GM23338 (cell line): ENCODE measurements at regions not wholly inside any gene's neighbourhood (a gene's known extent, or its start where the extent isn't known, plus 50 kb on each side); places are given as distances from the start of the nearest gene placed in this dataset.

Experiments used
- ATAC-seq: fragments of 200-7000 bp; cut with Tn5 transposase; 3 replicates; pipeline ENCODE4 v1.9.1; 2020
- DNase-seq: peaks from one replicate; pipeline ENCODE4 v3.0.0-alpha.2; 2015; ENCODE audit warnings: low spot score
- H2AFZ ChIP-seq: fragments of 200-600 bp; sonication (generic); 2 replicates; pipeline ENCODE4 v1.8.0; 2016; ENCODE audit warnings: antibody characterized with exemption, mild to moderate bottlenecking, moderate library complexity
- H3F3A ChIP-seq: fragments of 200-600 bp; sonication (generic); replicated peaks from 2 replicates; pipeline ENCODE4 v1.8.0; 2017; ENCODE audit warnings: antibody characterized with exemption, mixed run types, low read depth
- H3K27ac ChIP-seq: fragments of 200-600 bp; sonication (generic); 2 replicates; pipeline ENCODE4 v1.6.1; 2016; ENCODE audit warnings: low read depth
- H3K27me3 ChIP-seq: fragments of 200-600 bp; sonication (generic); 2 replicates; pipeline ENCODE4 v1.8.0; 2016; ENCODE audit warnings: mild to moderate bottlenecking, mixed run types, moderate library complexity; ENCODE audit not compliant: insufficient read depth
- H3K36me3 ChIP-seq: fragments of 200-600 bp; sonication (generic); 2 replicates; pipeline ENCODE4 v1.8.0; 2016; ENCODE audit warnings: mild to moderate bottlenecking; ENCODE audit not compliant: insufficient read depth
- H3K4me1 ChIP-seq: fragments of 200-600 bp; sonication (generic); 2 replicates; pipeline ENCODE4 v1.8.0; 2016; ENCODE audit warnings: mild to moderate bottlenecking, moderate library complexity; ENCODE audit not compliant: insufficient read depth
- H3K4me2 ChIP-seq: fragments of 200-600 bp; sonication (generic); 2 replicates; pipeline ENCODE4 v1.7.1; 2017; ENCODE audit warnings: mixed run types
- H3K4me3 ChIP-seq: fragments of 200-600 bp; sonication (generic); 2 replicates; pipeline ENCODE4 v1.6.1; 2016; ENCODE audit warnings: mixed run types
- H3K79me2 ChIP-seq: fragments of 200-600 bp; sonication (generic); replicated peaks from 2 replicates; pipeline ENCODE4 v1.8.0; 2017; ENCODE audit warnings: mild to moderate bottlenecking; ENCODE audit not compliant: insufficient read depth
- H3K9me2 ChIP-seq: fragments of 200-600 bp; sonication (generic); 2 replicates; pipeline ENCODE4 v1.8.0; 2017; ENCODE audit not compliant: insufficient read depth
- H4K20me1 ChIP-seq: fragments of 200-600 bp; sonication (generic); replicated peaks from 2 replicates; pipeline ENCODE4 v1.8.0; 2017; ENCODE audit warnings: mild to moderate bottlenecking; ENCODE audit not compliant: insufficient read depth
- H3K27ac Mint-ChIP-seq: 2 replicates; pipeline ENCODE4 v1.8.0; 2020; ENCODE audit warnings: inconsistent platforms, mild to moderate bottlenecking, moderate library complexity, mixed read lengths
- H3K27me3 Mint-ChIP-seq: 3 replicates; pipeline ENCODE4 v1.8.0; 2022; ENCODE audit warnings: low read depth, mild to moderate bottlenecking, moderate library complexity, mixed read lengths, inconsistent platforms; ENCODE audit not compliant: insufficient read depth, poor library complexity
- H3K36me3 Mint-ChIP-seq: 3 replicates; pipeline ENCODE4 v1.8.0; 2021; ENCODE audit warnings: low read depth, mild to moderate bottlenecking, inconsistent platforms, moderate library complexity, mixed read lengths
- H3K4me1 Mint-ChIP-seq: 3 replicates; pipeline ENCODE4 v1.8.0; 2020; ENCODE audit warnings: mild to moderate bottlenecking, inconsistent platforms, mixed read lengths
- H3K4me3 Mint-ChIP-seq: 3 replicates; pipeline ENCODE4 v1.8.0; 2021; ENCODE audit warnings: moderate library complexity, mild to moderate bottlenecking, inconsistent platforms, mixed read lengths
- H3K9me3 Mint-ChIP-seq: 3 replicates; pipeline ENCODE4 v1.8.0; 2020; ENCODE audit warnings: moderate library complexity, mild to moderate bottlenecking, inconsistent platforms, mixed read lengths
- CTCF ChIP-seq, 2 experiments: fragments of 200-600 bp in 1 of 2; sonication (generic) in 1 of 2; conservative IDR thresholded peaks; 2 replicates each; pipeline versions ENCODE4 v1.5.1 to v1.6.1; 2016 to 2017; ENCODE audit warnings: antibody characterized with exemption in 2 of 2, low read depth in 2 of 2, mild to moderate bottlenecking in 2 of 2, moderate library complexity in 1 of 2
- NANOG ChIP-seq: IDR thresholded peaks from 2 replicates; pipeline ENCODE4 v1.6.1; 2016; ENCODE audit warnings: antibody characterized with exemption, borderline replicate concordance
- ZNF462 ChIP-seq: fragments of 250-450 bp; sonication (Bioruptor Pico); IDR thresholded peaks from 2 replicates; pipeline ENCODE4 v1.5.0; 2020; ENCODE audit warnings: mild to moderate bottlenecking, moderate library complexity
- TF ChIP-seq, protein P1 (sequence below): IDR thresholded peaks from 2 replicates; pipeline ENCODE4 v1.6.1; 2016; ENCODE audit warnings: antibody characterized with exemption

- TF ChIP-seq ZNF462 (CRISPR knock-in tag) (no peak), CTCF (conservative IDR thresholded peaks at IDR 0.05; ENCODE audit: low read depth in 2 of 2) (no peak)
- TF ChIP-seq, protein P1, sequence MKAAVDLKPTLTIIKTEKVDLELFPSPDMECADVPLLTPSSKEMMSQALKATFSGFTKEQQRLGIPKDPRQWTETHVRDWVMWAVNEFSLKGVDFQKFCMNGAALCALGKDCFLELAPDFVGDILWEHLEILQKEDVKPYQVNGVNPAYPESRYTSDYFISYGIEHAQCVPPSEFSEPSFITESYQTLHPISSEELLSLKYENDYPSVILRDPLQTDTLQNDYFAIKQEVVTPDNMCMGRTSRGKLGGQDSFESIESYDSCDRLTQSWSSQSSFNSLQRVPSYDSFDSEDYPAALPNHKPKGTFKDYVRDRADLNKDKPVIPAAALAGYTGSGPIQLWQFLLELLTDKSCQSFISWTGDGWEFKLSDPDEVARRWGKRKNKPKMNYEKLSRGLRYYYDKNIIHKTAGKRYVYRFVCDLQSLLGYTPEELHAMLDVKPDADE: no peak
These were observed 133.2 kb upstream of the USP24 start (continued) for GRCh38 chr1:55348356-55348755.

DNA sequence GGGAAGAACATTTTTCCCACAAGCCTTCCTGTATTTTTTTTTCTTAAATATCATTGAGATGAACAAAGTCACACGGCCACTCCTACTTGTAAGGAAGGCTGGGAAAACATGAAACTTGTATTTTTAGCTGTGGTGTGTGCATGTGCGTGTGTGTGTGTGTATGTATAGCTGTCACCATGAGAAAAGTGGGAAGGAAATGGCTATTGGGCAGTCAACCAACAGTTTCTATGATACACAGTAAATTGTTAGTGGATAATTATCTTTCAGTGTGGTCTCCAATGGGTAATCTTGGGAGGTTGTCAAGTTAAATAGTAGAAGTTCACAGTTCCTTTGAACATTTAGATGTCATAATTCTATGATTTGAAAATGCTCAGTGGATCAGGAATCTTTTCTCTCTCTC is 132.7 kb upstream of the USP24 start:
- Mint-ChIP-seq H3K27me3 (peaks cover 5% of the 10 kb centered on the region), H3K27ac (no peak overlapping the region), H3K36me3 (no peaks in the 10 kb centered on the region), H3K4me1 (no peaks in the 10 kb centered on the region), H3K4me3 (no peak overlapping the region), H3K9me3 (no peaks in the 10 kb centered on the region)
- TF ChIP-seq NANOG: no peak
- H3K36me3 ChIP-seq: no peaks in the 10 kb centered on the region
- no peaks in the 10 kb centered on the region for H3F3A ChIP-seq
- peaks cover 9% of the 10 kb centered on the region for H3K9me2 ChIP-seq
- H3K79me2 ChIP-seq: no peaks in the 10 kb centered on the region
- H3K4me2 ChIP-seq: no peak overlapping the region
- H2AFZ ChIP-seq: no peak overlapping the region
- DNase-seq (no peak), ATAC-seq (no peak)
- H3K27ac ChIP-seq: no peak overlapping the region
- H3K27me3 ChIP-seq: no peaks in the 10 kb centered on the region
- H3K4me1 ChIP-seq: no peaks in the 10 kb centered on the region
- H3K4me3 ChIP-seq: no peak overlapping the region
- no peaks in the 10 kb centered on the region for H4K20me1 ChIP-seq
